ENCODE measurements at regions not wholly inside any gene's neighbourhood (a gene's known extent, or its start where the extent isn't known, plus 50 kb on each side); places are given as distances from the start of the nearest gene placed in this dataset.

- ChIA-PET POLR2A (no interaction called here), CTCF (no interaction called here)
- DNase-seq = no peak
- no peaks in the 10 kb centered on the region for H3K27me3 Mint-ChIP-seq (ENCODE audit: low read depth)
- no peaks in the 10 kb centered on the region for H3K36me3 Mint-ChIP-seq (ENCODE audit: low read depth)
- H3K9me3 Mint-ChIP-seq (ENCODE audit: insufficient read depth) = no peaks in the 10 kb centered on the region
- H3K27ac Mint-ChIP-seq = no peak overlapping the region
- no peaks in the 10 kb centered on the region for H3K4me1 Mint-ChIP-seq (ENCODE audit: low read depth)
- ATAC-seq = no peak
- no peak overlapping the region for H3K4me3 Mint-ChIP-seq
Observed at GRCh38 chr20:52444455-52444854, 252.9 kb upstream of the ZFP64 start.

DNA sequence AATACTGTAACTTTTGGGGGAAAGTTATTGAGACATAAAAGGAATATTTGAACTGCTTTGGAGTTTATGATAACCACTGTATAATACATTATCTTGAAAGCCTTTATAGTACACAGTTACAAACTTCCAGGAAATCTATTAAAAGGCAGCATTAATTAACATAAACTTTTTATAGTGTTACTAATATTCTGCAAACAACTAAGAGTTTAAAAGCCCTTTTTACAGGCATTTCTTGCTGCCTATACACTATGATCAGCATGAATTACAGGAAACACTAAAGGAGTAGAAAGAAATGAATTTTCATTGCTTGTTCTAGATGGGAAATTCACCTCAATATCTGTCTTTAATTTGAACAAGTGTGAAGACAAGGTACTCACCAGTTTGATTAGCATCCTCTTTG, 252.3 kb upstream of the ZFP64 start:
- CTCF ChIA-PET = no interaction called here
- ATAC-seq (no peak), DNase-seq (no peak)
- H3K27ac Mint-ChIP-seq = no peak overlapping the region
- no peak overlapping the region for H3K4me3 Mint-ChIP-seq
- POLR2A ChIA-PET = no interaction called here
- no peaks in the 10 kb centered on the region for H3K9me3 Mint-ChIP-seq (ENCODE audit: insufficient read depth)
- H3K36me3 Mint-ChIP-seq (ENCODE audit: low read depth) = no peaks in the 10 kb centered on the region
- no peaks in the 10 kb centered on the region for H3K27me3 Mint-ChIP-seq (ENCODE audit: low read depth)
- H3K4me1 Mint-ChIP-seq (ENCODE audit: low read depth) = no peaks in the 10 kb centered on the region

GRCh38 chr20:52441710-52442109, 250.1 kb upstream of the ZFP64 start:
- Mint-ChIP-seq H3K36me3 (ENCODE audit: low read depth) (no peaks in the 10 kb centered on the region), H3K9me3 (ENCODE audit: insufficient read depth) (no peaks in the 10 kb centered on the region), H3K27me3 (ENCODE audit: low read depth) (no peaks in the 10 kb centered on the region), H3K4me1 (ENCODE audit: low read depth) (peaks cover 2% of the 10 kb centered on the region), H3K27ac (no peak overlapping the region), H3K4me3 (no peak overlapping the region)
- POLR2A ChIA-PET = no interaction called here
- CTCF ChIA-PET = no interaction called here
- no peak for DNase-seq
- no peak for ATAC-seq

DNA sequence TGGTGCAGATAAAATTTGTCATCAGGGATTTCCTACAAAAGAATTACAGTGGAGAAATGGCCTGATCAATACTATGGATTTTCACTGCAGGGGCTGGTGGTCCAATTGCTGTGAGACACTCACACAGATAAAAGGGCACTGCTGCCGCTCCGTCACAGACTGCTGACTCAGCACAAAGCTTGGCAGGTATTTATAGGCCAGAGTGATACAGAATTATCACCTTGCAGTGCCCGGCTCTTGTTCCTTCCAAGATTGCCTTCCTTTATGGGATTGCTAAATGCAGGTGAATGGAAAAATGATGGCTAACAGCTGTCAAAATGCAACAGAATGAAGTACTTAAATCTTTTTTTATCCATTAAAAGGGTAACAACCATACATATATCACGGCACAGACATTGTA, 247.8 kb upstream of the ZFP64 start:
- CTCF ChIA-PET = no interaction called here
- Mint-ChIP-seq H3K27me3 (ENCODE audit: low read depth) (no peaks in the 10 kb centered on the region), H3K36me3 (ENCODE audit: low read depth) (no peaks in the 10 kb centered on the region), H3K9me3 (ENCODE audit: insufficient read depth) (no peaks in the 10 kb centered on the region), H3K27ac (no peak overlapping the region), H3K4me3 (no peak overlapping the region), H3K4me1 (ENCODE audit: low read depth) (peaks cover 2% of the 10 kb centered on the region)
- ATAC-seq (no peak), DNase-seq (no peak)
- POLR2A ChIA-PET = interaction anchor here (0.6 kb wide), 1 partner anchor 225 kb away, joined by 4 read pairs; no protein-coding TSS in a partner anchor

- Mint-ChIP-seq H3K9me3 (ENCODE audit: insufficient read depth) (no peaks in the 10 kb centered on the region), H3K27me3 (ENCODE audit: low read depth) (no peaks in the 10 kb centered on the region), H3K36me3 (ENCODE audit: low read depth) (no peaks in the 10 kb centered on the region), H3K27ac (no peak overlapping the region), H3K4me1 (ENCODE audit: low read depth) (peaks cover 2% of the 10 kb centered on the region), H3K4me3 (no peak overlapping the region)
- ChIA-PET CTCF (no interaction called here), POLR2A (no interaction called here)
- DNase-seq (no peak), ATAC-seq (no peak)
Observed at GRCh38 chr20:52438326-52438963, 246.9 kb upstream of the ZFP64 start.

DNA sequence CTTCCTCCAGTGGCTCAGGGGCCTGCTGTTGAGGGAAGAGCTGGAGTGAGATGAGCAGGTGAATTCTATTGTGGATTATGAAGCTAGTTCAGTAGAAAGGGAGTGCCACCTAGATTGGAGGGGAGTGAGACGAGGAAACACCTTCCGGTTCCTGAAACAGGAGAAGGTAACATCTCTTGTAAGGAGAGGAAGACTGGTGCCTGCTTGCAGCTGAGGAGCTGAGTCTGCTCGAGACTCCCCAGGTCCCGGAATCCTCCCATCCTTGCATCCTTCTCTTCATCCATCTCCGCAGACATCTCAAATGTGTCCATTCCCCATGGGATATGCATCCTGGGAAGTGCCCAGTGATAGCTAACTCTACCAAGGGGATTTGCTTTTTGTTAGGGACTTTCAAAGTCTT, 242.9 kb upstream of the ZFP64 start:
- ChIA-PET CTCF (no interaction called here), POLR2A (no interaction called here)
- Mint-ChIP-seq H3K4me1 (ENCODE audit: low read depth) (peaks cover 2% of the 10 kb centered on the region), H3K4me3 (no peak overlapping the region), H3K27ac (no peak overlapping the region), H3K9me3 (ENCODE audit: insufficient read depth) (peaks cover 9% of the 10 kb centered on the region), H3K36me3 (ENCODE audit: low read depth) (no peaks in the 10 kb centered on the region), H3K27me3 (ENCODE audit: low read depth) (no peaks in the 10 kb centered on the region)
- no peak for ATAC-seq
- no peak for DNase-seq

- ChIA-PET CTCF (interaction anchor here (0.6 kb wide), 1 partner anchor 39 kb away, joined by 3 read pairs; no protein-coding TSS in a partner anchor), POLR2A (no interaction called here)
- no peak overlapping the region for H3K4me3 Mint-ChIP-seq
- DNase-seq (no peak), ATAC-seq (no peak)
- H3K9me3 Mint-ChIP-seq (ENCODE audit: insufficient read depth) = peaks cover 9% of the 10 kb centered on the region
- no peaks in the 10 kb centered on the region for H3K27me3 Mint-ChIP-seq (ENCODE audit: low read depth)
- H3K27ac Mint-ChIP-seq = no peak overlapping the region
- H3K4me1 Mint-ChIP-seq (ENCODE audit: low read depth) = peaks cover 2% of the 10 kb centered on the region
- H3K36me3 Mint-ChIP-seq (ENCODE audit: low read depth) = no peaks in the 10 kb centered on the region
Observed at GRCh38 chr20:52434041-52434425, 242.5 kb upstream of the ZFP64 start.

- DNase-seq (no peak), ATAC-seq (no peak)
- H3K27me3 Mint-ChIP-seq (ENCODE audit: low read depth) = no peaks in the 10 kb centered on the region
- no peak overlapping the region for H3K27ac Mint-ChIP-seq
- H3K9me3 Mint-ChIP-seq (ENCODE audit: insufficient read depth) = peaks cover 9% of the 10 kb centered on the region
- peaks cover 2% of the 10 kb centered on the region for H3K4me1 Mint-ChIP-seq (ENCODE audit: low read depth)
- H3K4me3 Mint-ChIP-seq = no peak overlapping the region
- ChIA-PET POLR2A (interaction anchor here (1.1 kb wide), 1 partner anchor 38 kb away, joined by 3 read pairs; no protein-coding TSS in a partner anchor), CTCF (interaction anchor here (0.6 kb wide), 1 partner anchor 40 kb away, joined by 3 read pairs; no protein-coding TSS in a partner anchor)
- H3K36me3 Mint-ChIP-seq (ENCODE audit: low read depth) = no peaks in the 10 kb centered on the region
Observed at GRCh38 chr20:52433326-52434040, 241.9 kb upstream of the ZFP64 start.

DNA sequence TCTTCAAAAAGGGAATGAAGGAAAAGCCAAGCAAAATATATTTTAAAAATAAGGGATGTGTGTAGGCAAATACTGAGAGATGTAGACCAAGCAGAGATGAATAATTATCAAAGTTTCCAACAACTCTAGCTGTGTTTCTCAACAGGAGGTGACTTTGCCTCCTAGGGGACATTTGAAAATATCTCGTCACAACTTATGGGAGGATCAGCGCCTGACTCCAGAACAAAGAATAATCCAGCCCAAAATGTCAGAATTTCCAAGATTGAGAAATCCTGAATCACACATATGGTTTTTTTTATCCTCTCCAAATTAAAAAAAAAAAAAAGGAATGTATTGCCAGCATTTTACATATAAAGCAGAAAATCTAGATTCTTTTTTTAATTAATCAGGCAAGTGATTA, 241.2 kb upstream of the ZFP64 start:
- ChIA-PET POLR2A (interaction anchor here (1.1 kb wide), 1 partner anchor 37 kb away, joined by 3 read pairs; no protein-coding TSS in a partner anchor), CTCF (no interaction called here)
- Mint-ChIP-seq H3K4me3 (no peak overlapping the region), H3K36me3 (ENCODE audit: low read depth) (no peaks in the 10 kb centered on the region), H3K27me3 (ENCODE audit: low read depth) (no peaks in the 10 kb centered on the region), H3K4me1 (ENCODE audit: low read depth) (no peaks in the 10 kb centered on the region), H3K9me3 (ENCODE audit: insufficient read depth) (peaks cover 9% of the 10 kb centered on the region), H3K27ac (no peak overlapping the region)
- ATAC-seq (no peak), DNase-seq (no peak)

GRCh38 chr20:52429029-52429428, 237.4 kb upstream of the ZFP64 start:
- DNase-seq (no peak), ATAC-seq (no peak)
- H3K27me3 Mint-ChIP-seq (ENCODE audit: low read depth) = no peaks in the 10 kb centered on the region
- CTCF ChIA-PET = no interaction called here
- H3K9me3 Mint-ChIP-seq (ENCODE audit: insufficient read depth) = peaks cover 9% of the 10 kb centered on the region
- no peak overlapping the region for H3K27ac Mint-ChIP-seq
- H3K36me3 Mint-ChIP-seq (ENCODE audit: low read depth) = no peaks in the 10 kb centered on the region
- POLR2A ChIA-PET = no interaction called here
- H3K4me1 Mint-ChIP-seq (ENCODE audit: low read depth) = no peaks in the 10 kb centered on the region
- no peak overlapping the region for H3K4me3 Mint-ChIP-seq

DNA sequence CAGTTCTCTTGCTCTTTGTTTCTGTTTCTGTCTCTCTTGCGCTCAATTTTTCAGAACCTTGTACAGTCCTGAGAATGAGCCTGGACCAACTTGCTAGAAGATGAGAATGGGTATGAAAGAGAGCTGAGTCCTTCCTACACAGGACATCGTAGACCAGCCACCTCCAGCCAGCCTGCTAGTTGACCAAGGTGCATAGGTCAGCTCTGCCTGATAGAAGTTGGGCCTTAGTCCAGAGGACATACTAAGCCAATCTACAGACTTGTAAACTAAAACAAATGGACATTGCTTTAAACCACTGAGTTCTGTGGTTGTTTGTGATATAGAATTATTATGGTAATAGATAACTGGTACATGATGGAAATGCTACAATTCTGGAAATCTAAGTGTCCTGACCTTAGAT, 236.4 kb upstream of the ZFP64 start:
- no peak overlapping the region for H3K27ac Mint-ChIP-seq
- no peaks in the 10 kb centered on the region for H3K4me1 Mint-ChIP-seq (ENCODE audit: low read depth)
- no peaks in the 10 kb centered on the region for H3K36me3 Mint-ChIP-seq (ENCODE audit: low read depth)
- no peak overlapping the region for H3K4me3 Mint-ChIP-seq
- ChIA-PET POLR2A (no interaction called here), CTCF (no interaction called here)
- no peak for ATAC-seq
- no peak for DNase-seq
- no peaks in the 10 kb centered on the region for H3K27me3 Mint-ChIP-seq (ENCODE audit: low read depth)
- peaks cover 9% of the 10 kb centered on the region for H3K9me3 Mint-ChIP-seq (ENCODE audit: insufficient read depth)

GRCh38 chr20:52426856-52427255, 235.3 kb upstream of the ZFP64 start:
- ATAC-seq (no peak), DNase-seq (no peak)
- Mint-ChIP-seq H3K27me3 (ENCODE audit: low read depth) (no peaks in the 10 kb centered on the region), H3K4me3 (no peak overlapping the region), H3K9me3 (ENCODE audit: insufficient read depth) (peaks cover 4% of the 10 kb centered on the region), H3K27ac (no peak overlapping the region), H3K36me3 (ENCODE audit: low read depth) (no peaks in the 10 kb centered on the region), H3K4me1 (ENCODE audit: low read depth) (no peaks in the 10 kb centered on the region)
- ChIA-PET POLR2A (no interaction called here), CTCF (no interaction called here)
